HEK293 (cell line): ENCODE measurements at regions not wholly inside any gene's neighbourhood (a gene's known extent, or its start where the extent isn't known, plus 50 kb on each side); places are given as distances from the start of the nearest gene placed in this dataset.

Source experiments
- CTCF ChIA-PET: fragments of 350-600 bp; formaldehyde crosslinking; extraction: SDS; loops from one replicate; lab custom pipeline; 2021; ENCODE audit warnings: antibody characterized with exemption; lab: Yijun Ruan, JAX
- POLR2A ChIA-PET: fragments of 300-600 bp; formaldehyde crosslinking; extraction: SDS; loops from one replicate; lab custom pipeline; 2020; ENCODE audit warnings: antibody characterized with exemption, inconsistent platforms; lab: Yijun Ruan, JAX
- H3K27ac ChIP-seq: fragments of 200-500 bp; sonication (Bioruptor generic); 2 replicates; pipeline ENCODE4 v1.5.1; 2014; ENCODE audit warnings: low read depth, low read length, control low read depth, inconsistent platforms; ENCODE audit errors: extremely low read depth
- H3K36me3 ChIP-seq, 2 experiments: fragments of 200-500 bp in 1 of 2; sonication (Bioruptor generic) in 1 of 2; 1 replicate in 1 of 2; 2 replicates in 1 of 2; pipeline ENCODE4 v1.5.1; 2014 to 2017; ENCODE audit warnings: inconsistent platforms in 2 of 2, low read length in 2 of 2; ENCODE audit not compliant: control insufficient read depth in 2 of 2, insufficient read depth in 1 of 2
- H3K4me1 ChIP-seq: fragments of 200-500 bp; sonication (Bioruptor generic); 2 replicates; pipeline ENCODE4 v1.5.1; 2014; ENCODE audit warnings: mild to moderate bottlenecking, low read length, inconsistent platforms; ENCODE audit not compliant: control insufficient read depth, insufficient read depth
- H3K4me3 ChIP-seq: 2 replicates; pipeline ENCODE4 v1.5.1; 2011; ENCODE audit warnings: low read depth, mild to moderate bottlenecking, control low read depth, low read length, moderate library complexity
- H3K9me3 ChIP-seq: fragments of 200-500 bp; sonication (Bioruptor generic); 2 replicates; pipeline ENCODE4 v1.5.1; 2014; ENCODE audit warnings: low read depth, low read length, inconsistent platforms; ENCODE audit not compliant: control insufficient read depth, insufficient read depth
- IKZF3 ChIP-seq: fragments of 450-650 bp; IDR thresholded peaks from 2 replicates; pipeline ENCODE4 v1.5.0; 2018; ENCODE audit warnings: missing biosample characterization, mild to moderate bottlenecking, missing genetic modification characterization, moderate library complexity
- KLF17 ChIP-seq: fragments of 450-650 bp; formaldehyde crosslinking; IDR thresholded peaks from 2 replicates; pipeline ENCODE4 v1.5.1; 2016; ENCODE audit warnings: missing biosample characterization, missing genetic modification characterization
- KLF8 ChIP-seq: fragments of 450-650 bp; formaldehyde crosslinking; IDR thresholded peaks from 2 replicates; pipeline ENCODE4 v1.5.1; 2016; ENCODE audit warnings: missing biosample characterization, missing genetic modification characterization
- KLF9 ChIP-seq: fragments of 450-650 bp; formaldehyde crosslinking; IDR thresholded peaks from 2 replicates; pipeline ENCODE4 v1.5.1; 2016; ENCODE audit warnings: missing biosample characterization, missing genetic modification characterization, low read depth
- PATZ1 ChIP-seq: fragments of 450-650 bp; formaldehyde crosslinking; IDR thresholded peaks from 2 replicates; pipeline ENCODE4 v1.5.1; 2016; ENCODE audit warnings: missing biosample characterization, missing genetic modification characterization
- SCRT1 ChIP-seq: fragments of 450-650 bp; formaldehyde crosslinking; IDR thresholded peaks from 2 replicates; pipeline ENCODE4 v1.5.1; 2016; ENCODE audit warnings: missing biosample characterization, missing genetic modification characterization, borderline replicate concordance
- SCRT2 ChIP-seq: fragments of 450-650 bp; formaldehyde crosslinking; IDR thresholded peaks from 2 replicates; pipeline ENCODE4 v1.5.1; 2016; ENCODE audit warnings: missing biosample characterization, missing genetic modification characterization
- ZNF223 ChIP-seq: fragments of 450-650 bp; formaldehyde crosslinking; IDR thresholded peaks from 2 replicates; pipeline ENCODE4 v1.5.1; 2016; ENCODE audit warnings: missing biosample characterization, missing genetic modification characterization
- ZNF280D ChIP-seq: fragments of 450-650 bp; formaldehyde crosslinking; IDR thresholded peaks from 2 replicates; pipeline ENCODE4 v1.5.1; 2016; ENCODE audit warnings: missing biosample characterization, missing genetic modification characterization
- ZNF416 ChIP-seq: fragments of 450-650 bp; formaldehyde crosslinking; IDR thresholded peaks from 2 replicates; pipeline ENCODE4 v1.5.1; 2016; ENCODE audit warnings: missing biosample characterization, missing genetic modification characterization
- ZNF433 ChIP-seq: fragments of 450-650 bp; formaldehyde crosslinking; IDR thresholded peaks from 2 replicates; pipeline ENCODE4 v1.5.1; 2016; ENCODE audit warnings: missing biosample characterization, missing genetic modification characterization, low read depth
- ZNF488 ChIP-seq: fragments of 450-650 bp; formaldehyde crosslinking; IDR thresholded peaks from 2 replicates; pipeline ENCODE4 v1.5.1; 2016; ENCODE audit warnings: missing biosample characterization, missing genetic modification characterization
- ZNF544 ChIP-seq: fragments of 450-650 bp; formaldehyde crosslinking; IDR thresholded peaks from 2 replicates; pipeline ENCODE4 v1.5.0; 2017; ENCODE audit warnings: missing biosample characterization, missing genetic modification characterization
- ZNF645 ChIP-seq: fragments of 450-650 bp; formaldehyde crosslinking; IDR thresholded peaks from 2 replicates; pipeline ENCODE4; 2016; ENCODE audit warnings: missing biosample characterization, missing genetic modification characterization
- ZNF747 ChIP-seq: fragments of 450-650 bp; formaldehyde crosslinking; IDR thresholded peaks from 2 replicates; pipeline ENCODE4 v1.5.1; 2016; ENCODE audit warnings: missing biosample characterization, missing genetic modification characterization
- ZNF843 ChIP-seq: fragments of 450-650 bp; formaldehyde crosslinking; IDR thresholded peaks from 2 replicates; pipeline ENCODE4 v1.5.1; 2016; ENCODE audit warnings: missing biosample characterization, missing genetic modification characterization
- TF ChIP-seq, protein P1 (sequence below): fragments of 450-650 bp; formaldehyde crosslinking; IDR thresholded peaks from 2 replicates; pipeline ENCODE4 v1.5.1; 2016; ENCODE audit warnings: missing biosample characterization, missing genetic modification characterization
- TF ChIP-seq, protein P2 (sequence below): fragments of 450-650 bp; formaldehyde crosslinking; IDR thresholded peaks from 2 replicates; pipeline ENCODE4 v1.5.1; 2016; ENCODE audit warnings: missing biosample characterization, missing genetic modification characterization
- TF ChIP-seq, protein P3 (sequence below): fragments of 450-650 bp; formaldehyde crosslinking; IDR thresholded peaks from 2 replicates; pipeline ENCODE4 v1.5.1; 2017; ENCODE audit warnings: missing biosample characterization, missing genetic modification characterization
- TF ChIP-seq, protein P4 (sequence below): fragments of 450-650 bp; formaldehyde crosslinking; IDR thresholded peaks from 2 replicates; pipeline ENCODE4 v1.5.1; 2017; ENCODE audit warnings: missing biosample characterization, missing genetic modification characterization

DNA sequence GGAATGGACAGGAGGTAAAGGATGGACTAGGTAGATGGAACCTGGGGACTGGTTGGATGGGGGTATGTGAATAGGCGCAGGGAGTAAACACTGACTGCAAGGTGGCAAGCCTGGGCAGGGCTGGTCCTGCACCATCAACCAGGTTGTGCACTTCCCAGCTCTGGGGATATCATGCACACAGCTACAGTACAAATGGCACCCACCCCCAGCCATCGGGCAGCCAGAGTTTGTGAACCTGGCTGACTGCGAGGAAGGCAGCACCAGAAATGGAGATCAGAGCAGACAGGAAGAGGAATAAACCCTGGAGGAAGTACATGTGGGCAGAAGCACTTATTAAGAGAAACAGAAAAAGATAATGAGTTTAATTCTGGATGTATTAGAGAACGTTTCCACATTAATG lies 229.1 kb downstream of the ESM1 start:
- H3K27ac ChIP-seq, result no peak overlapping the region
- H3K4me1 ChIP-seq, result no peaks in the 10 kb centered on the region
- no peaks in the 10 kb centered on the region for H3K9me3 ChIP-seq
- no peaks in the 10 kb centered on the region for H3K36me3 ChIP-seq
- POLR2A ChIA-PET, result no interaction called here
- CTCF ChIA-PET, result interaction anchor here (1.0 to 1.1 kb wide), 2 partner anchors 10 to 240 kb away, joined by 3 read pairs; no protein-coding TSS in a partner anchor
- no peak for TF ChIP-seq ZNF433 (tag by site-specific recombination)
- TF ChIP-seq ZNF645 (tag by site-specific recombination), result no peak
- TF ChIP-seq, protein P1, sequence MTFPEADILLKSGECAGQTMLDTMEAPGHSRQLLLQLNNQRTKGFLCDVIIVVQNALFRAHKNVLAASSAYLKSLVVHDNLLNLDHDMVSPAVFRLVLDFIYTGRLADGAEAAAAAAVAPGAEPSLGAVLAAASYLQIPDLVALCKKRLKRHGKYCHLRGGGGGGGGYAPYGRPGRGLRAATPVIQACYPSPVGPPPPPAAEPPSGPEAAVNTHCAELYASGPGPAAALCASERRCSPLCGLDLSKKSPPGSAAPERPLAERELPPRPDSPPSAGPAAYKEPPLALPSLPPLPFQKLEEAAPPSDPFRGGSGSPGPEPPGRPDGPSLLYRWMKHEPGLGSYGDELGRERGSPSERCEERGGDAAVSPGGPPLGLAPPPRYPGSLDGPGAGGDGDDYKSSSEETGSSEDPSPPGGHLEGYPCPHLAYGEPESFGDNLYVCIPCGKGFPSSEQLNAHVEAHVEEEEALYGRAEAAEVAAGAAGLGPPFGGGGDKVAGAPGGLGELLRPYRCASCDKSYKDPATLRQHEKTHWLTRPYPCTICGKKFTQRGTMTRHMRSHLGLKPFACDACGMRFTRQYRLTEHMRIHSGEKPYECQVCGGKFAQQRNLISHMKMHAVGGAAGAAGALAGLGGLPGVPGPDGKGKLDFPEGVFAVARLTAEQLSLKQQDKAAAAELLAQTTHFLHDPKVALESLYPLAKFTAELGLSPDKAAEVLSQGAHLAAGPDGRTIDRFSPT (tag by site-specific recombination), result no peak
- no peak for TF ChIP-seq KLF8 (tag by site-specific recombination)
- TF ChIP-seq ZNF223, result no peak
- TF ChIP-seq ZNF416 (tag by site-specific recombination), result no peak
- TF ChIP-seq, protein P2, sequence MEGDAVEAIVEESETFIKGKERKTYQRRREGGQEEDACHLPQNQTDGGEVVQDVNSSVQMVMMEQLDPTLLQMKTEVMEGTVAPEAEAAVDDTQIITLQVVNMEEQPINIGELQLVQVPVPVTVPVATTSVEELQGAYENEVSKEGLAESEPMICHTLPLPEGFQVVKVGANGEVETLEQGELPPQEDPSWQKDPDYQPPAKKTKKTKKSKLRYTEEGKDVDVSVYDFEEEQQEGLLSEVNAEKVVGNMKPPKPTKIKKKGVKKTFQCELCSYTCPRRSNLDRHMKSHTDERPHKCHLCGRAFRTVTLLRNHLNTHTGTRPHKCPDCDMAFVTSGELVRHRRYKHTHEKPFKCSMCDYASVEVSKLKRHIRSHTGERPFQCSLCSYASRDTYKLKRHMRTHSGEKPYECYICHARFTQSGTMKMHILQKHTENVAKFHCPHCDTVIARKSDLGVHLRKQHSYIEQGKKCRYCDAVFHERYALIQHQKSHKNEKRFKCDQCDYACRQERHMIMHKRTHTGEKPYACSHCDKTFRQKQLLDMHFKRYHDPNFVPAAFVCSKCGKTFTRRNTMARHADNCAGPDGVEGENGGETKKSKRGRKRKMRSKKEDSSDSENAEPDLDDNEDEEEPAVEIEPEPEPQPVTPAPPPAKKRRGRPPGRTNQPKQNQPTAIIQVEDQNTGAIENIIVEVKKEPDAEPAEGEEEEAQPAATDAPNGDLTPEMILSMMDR (tag by site-specific recombination), result no peak
- no peak for TF ChIP-seq PATZ1
- no peak for TF ChIP-seq ZNF544 (tag by site-specific recombination)
- no peak for TF ChIP-seq ZNF843
- TF ChIP-seq KLF17 (tag by site-specific recombination), result no peak
- TF ChIP-seq, protein P3, sequence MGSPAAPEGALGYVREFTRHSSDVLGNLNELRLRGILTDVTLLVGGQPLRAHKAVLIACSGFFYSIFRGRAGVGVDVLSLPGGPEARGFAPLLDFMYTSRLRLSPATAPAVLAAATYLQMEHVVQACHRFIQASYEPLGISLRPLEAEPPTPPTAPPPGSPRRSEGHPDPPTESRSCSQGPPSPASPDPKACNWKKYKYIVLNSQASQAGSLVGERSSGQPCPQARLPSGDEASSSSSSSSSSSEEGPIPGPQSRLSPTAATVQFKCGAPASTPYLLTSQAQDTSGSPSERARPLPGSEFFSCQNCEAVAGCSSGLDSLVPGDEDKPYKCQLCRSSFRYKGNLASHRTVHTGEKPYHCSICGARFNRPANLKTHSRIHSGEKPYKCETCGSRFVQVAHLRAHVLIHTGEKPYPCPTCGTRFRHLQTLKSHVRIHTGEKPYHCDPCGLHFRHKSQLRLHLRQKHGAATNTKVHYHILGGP (tag by site-specific recombination), result no peak
- no peak for TF ChIP-seq ZNF747
- no peak for TF ChIP-seq IKZF3
- no peak for TF ChIP-seq KLF9 (tag by site-specific recombination)
- TF ChIP-seq, protein P4, sequence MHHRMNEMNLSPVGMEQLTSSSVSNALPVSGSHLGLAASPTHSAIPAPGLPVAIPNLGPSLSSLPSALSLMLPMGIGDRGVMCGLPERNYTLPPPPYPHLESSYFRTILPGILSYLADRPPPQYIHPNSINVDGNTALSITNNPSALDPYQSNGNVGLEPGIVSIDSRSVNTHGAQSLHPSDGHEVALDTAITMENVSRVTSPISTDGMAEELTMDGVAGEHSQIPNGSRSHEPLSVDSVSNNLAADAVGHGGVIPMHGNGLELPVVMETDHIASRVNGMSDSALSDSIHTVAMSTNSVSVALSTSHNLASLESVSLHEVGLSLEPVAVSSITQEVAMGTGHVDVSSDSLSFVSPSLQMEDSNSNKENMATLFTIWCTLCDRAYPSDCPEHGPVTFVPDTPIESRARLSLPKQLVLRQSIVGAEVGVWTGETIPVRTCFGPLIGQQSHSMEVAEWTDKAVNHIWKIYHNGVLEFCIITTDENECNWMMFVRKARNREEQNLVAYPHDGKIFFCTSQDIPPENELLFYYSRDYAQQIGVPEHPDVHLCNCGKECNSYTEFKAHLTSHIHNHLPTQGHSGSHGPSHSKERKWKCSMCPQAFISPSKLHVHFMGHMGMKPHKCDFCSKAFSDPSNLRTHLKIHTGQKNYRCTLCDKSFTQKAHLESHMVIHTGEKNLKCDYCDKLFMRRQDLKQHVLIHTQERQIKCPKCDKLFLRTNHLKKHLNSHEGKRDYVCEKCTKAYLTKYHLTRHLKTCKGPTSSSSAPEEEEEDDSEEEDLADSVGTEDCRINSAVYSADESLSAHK (tag by site-specific recombination), result no peak
- TF ChIP-seq SCRT2, result no peak
- TF ChIP-seq ZNF488, result no peak
- no peak for TF ChIP-seq SCRT1 (tag by site-specific recombination)
- no peak for TF ChIP-seq ZNF280D
- H3K4me3 ChIP-seq, result no peak overlapping the region
